HG03469 (cell line): ENCODE measurements at regions not wholly inside any gene's neighbourhood (a gene's known extent, or its start where the extent isn't known, plus 50 kb on each side); places are given as distances from the start of the nearest gene placed in this dataset.
"Not testable (repeated sequence)": the region's sequence is repeated elsewhere in the genome, so short reads cannot be mapped to it uniquely, and the experiment has no call there.

Source experiments
- ATAC-seq: cut with Tn5 transposase; IDR thresholded peaks from one replicate; pipeline ENCODE4 v1.9.1; 2021; ENCODE audit warnings: mild to moderate bottlenecking, moderate library complexity, moderate number of reproducible peaks; ENCODE audit not compliant: unreplicated experiment

DNA sequence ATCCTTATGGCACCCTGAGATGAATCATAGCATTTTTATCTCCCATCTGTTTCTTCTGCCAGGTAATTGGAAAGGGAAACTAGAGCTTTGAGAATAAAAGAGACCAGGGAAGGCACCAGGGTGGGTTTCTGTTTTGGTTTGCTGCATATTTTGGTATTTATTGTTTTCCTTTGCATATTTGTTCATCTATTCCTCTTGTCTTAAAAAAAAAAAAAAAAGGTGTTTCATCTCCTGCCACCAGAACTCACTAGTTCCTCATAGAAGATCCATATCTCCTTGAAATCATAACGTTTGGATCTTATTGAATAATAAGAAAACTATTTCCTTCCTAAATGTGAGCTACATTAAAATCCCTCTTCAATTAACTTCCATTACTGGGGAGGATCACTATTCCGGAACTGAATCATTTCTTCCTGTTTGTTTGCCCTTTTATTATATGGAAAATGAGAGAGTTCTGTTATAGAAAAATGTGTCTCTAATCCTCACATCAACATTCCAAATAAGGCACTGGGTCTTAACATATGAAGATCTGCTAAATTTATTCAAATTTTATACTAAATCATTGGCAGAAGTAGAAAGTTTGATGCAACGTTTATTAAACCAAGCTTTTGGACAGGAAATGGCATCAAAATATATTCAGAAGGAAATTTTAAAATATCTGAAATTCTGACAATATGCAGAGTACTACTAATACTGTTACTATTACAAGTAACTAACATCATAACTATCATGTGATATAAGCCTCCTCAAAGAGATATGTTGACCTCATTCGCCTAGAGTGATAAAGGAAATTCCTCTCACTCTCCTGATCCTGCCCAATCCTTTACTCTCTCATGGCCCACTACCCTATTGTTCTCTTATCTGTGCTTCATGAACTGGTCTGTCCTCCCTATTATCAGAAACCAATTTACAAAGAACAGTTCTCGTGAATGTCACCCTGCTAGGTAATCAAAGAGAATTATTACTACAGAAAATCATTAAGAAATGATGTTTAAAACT is 229.4 kb upstream of the RSPO3 start:
- ATAC-seq = no peak

DNA sequence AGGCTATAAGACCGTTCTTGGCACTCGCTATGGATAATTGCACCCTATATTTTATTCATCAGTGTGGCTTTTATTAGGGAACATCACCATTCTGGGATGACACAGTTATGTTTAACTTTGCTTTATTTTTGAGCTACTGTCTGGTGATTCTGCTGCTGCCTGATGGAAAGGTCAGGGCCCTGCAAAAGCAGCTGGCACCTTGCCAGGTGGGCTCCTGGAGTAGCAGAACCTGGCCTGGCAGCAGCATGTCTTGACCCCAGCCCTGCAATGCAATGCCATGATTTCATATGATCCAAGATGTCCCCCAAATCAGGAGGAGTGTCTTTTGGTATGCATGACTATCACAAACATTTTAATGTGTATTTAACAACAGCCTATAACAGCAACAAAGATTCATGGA is 228.4 kb upstream of the RSPO3 start:
- no peak for ATAC-seq

DNA sequence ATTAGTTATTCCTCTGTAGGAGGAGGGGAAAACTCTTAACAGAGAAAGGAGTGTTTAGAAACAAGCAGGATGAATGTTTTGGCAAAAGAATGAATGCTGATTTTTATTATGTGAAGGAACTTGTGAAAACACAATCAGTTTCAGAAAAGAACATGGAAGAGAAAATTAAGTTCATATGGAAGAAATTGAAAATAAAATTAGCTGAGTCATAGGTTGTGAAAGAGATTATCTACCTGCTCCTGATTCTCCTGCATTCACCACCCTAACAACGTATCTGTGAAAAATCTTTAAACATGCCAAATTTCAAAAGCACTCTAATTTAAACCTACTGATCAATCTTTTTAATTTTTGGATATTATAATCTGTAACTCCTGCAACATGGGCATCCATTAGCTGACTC is 227.3 kb upstream of the RSPO3 start:
- no peak for ATAC-seq

DNA sequence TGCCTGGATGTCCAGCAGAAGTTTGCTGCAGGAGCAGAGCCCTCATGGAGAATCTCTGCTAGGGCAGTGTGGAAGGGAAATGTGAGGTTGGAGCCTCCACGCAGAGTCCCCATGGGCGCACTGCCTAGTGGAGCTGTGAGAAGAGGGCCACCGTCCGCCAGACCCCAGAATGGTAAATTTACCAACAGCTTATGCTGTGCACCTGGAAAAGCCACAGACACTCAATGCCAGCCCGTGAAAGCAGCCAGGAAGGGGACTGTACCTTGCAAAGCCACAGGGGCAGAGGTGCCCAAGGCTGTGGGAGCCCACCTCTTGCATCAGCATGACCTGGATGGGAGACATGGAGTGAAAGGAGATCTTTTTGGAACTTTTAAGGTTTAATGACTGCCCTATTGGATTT is 225.6 kb upstream of the RSPO3 start:
- ATAC-seq = not testable (repeated sequence)

DNA sequence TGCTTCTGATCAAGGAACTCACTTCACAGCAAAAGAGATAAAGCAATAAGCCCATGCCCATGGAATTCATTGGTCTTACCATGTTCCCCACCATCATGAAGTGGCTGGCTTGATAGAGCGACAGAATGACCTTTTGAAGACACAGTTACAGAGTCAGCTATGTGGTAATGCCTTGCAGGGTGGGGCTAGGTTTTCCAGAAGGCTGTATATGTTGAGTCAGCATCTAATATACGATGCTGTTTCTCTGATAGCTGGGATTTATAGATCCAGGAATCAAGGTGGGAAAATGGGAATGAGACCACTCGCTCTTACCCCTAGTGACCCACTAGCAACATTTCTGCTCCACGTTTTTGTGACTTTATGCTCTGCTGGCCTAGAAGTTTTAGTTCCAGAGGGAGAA is 220.7 kb upstream of the RSPO3 start:
- ATAC-seq = no peak

DNA sequence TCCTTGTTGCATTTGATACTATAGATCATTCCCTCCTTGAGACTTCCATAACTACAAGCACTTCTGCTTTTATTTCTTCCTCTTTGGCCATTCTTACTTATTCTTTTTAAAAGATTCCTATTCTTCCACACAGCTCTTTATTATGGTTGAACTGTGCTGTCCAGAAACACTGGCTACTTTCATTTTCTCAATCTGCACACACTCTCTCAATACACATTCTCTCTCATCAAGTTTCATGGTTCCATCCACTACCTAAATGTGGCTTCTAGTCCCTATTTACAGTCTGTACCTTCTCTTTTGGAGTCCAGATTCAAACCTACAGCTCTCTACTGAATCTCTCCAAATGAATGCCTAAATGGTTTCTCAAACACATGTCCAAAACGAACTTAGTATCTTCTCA is 214.3 kb upstream of the RSPO3 start:
- no peak for ATAC-seq

DNA sequence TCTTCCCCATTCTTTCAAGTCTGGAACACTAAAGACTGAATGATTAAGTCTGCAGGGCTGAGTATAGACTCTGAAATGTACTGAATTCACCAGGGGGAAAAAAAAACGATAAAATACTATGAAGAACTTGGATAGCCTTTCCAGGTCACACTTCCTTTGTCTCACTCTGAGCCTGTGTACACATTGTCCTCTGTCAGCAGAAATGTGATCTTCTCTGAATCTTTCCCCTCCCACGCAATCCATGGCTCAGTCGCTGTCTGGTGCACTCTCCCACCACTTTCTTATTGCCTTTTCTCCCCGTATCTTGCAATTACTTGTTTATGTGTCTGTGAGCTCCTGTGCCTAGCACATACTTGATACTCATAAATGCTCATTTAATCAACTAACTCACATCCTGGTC is 212.6 kb upstream of the RSPO3 start:
- ATAC-seq = no peak

DNA sequence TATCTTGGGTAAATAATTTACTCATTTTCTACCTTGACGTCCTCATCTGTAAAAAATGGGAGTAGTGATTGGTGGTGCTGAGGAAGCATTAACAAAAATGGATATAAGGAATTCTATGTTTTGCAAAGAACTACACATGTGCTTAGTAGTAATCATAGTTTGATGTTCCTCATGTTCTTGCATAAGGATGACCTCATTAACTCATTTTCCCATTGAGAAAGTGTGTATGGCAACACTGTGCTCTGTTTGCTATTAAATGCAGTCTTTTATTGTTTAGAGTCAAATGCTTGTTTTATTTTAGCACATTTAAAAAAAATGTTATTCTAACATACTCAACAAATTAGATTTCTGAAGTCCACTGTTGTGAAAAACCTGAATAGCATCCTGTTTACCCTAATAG is 211.2 kb upstream of the RSPO3 start:
- ATAC-seq = no peak

DNA sequence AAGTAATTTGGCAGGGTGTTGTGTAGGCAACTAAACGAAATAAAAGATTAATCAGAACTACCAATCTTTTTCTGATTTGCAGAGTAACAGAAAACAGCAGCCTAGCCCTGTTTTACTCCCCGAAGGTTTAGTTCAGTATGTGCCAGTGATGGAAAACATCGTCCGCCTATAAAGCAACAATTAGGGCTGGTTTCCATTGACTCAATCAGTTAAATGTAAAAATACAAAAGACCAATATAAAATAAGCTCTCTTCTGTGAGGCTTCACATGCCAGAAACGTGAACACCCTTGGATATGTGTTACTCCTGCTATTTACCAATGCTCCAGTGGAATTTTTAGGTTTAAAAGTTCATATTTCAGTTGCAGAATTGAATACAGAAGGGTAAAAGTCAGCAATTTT is 210.5 kb upstream of the RSPO3 start:
- ATAC-seq = no peak

DNA sequence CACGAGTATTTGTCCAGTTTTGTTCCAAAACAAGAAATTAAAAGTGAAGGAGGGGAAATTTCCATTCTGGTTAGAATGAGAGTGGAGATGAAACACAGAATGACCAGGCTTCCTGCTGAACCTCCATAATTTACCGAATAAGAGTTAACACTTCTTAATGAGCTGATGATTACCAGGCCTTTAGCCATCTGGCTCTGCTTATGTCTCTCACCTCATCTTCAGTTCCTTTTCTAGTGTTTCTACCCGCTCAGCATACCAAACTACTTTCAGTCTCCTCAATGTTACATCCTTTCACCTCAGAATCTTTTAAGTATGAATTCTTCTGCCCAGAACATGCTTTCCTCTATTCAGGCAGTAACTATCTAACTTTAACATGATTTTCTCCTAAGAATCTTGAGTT is 209.0 kb upstream of the RSPO3 start:
- no peak for ATAC-seq

DNA sequence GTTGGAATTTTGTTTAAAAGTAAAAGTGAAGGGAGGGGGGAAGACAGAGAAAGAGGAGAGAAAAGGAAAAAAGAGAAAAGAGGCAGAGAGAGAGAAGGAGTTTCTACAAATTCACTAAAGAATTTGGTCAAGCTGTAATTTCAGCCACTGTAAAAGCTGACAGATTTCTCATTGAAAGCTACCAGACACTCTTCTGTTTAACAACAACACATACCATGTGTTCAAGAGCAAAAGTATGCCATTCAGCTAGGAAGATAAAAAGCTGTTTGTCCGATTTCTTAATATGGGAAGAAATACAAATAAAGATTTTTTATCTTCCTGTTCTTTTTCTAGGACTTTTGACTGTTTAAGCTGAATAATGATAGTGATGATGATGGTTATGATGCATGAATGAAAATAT is 204.8 kb upstream of the RSPO3 start:
- no peak for ATAC-seq

DNA sequence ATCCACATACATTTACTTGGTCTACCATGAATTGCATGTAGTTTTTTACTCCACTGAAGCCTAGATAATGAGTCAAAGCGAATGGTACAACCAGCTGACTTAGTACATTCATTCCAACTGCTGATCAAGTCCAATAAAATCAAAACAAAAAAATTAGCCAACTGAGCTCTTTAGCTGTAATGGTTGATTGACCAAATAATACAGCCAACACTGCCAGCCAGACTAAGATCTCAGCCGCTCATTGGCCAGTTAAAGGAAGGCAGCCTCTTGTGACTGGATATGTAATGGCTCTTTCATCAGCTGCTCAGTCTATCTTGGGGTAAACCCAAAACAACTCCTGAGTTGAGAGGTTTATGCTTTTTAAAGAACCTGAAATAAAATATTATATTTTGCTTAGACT is 204.3 kb upstream of the RSPO3 start:
- ATAC-seq = no peak

DNA sequence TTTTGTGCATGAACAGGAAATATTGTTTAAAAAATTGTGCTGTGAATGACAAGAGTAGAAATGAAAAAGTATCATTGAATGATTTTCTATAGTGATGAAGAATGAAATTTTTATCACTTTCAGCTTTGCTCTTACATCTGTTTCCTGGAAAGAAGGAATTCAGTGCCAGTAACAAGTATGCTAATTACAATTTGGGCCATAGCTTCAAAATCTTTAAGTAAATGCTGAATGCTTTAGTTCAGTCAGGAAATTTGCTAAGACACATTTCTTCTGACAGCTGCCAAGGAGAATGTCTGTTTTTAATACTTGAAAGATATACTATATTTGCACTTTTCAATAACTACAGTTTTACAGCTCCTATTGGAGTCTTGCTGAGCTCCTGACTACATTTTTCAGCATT is 203.7 kb upstream of the RSPO3 start:
- no peak for ATAC-seq

DNA sequence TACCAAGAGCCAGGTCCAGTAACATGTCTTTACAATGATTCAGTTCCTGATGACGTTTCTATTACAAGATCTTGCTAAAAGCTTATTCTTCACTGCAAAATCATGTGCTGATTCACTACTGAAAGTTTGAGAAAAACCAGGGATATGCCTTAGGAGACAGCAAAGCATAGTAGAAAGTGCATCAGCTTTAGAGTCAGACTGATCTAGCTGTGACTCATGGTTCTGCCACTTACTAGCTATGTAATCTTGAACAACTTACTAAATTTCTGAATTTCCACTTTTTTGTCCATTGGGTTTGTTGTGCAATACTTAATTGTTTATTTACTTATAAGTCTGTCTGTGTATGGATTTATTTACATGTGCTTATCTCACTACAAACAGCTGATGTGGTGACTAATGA is 198.5 kb upstream of the RSPO3 start:
- no peak for ATAC-seq

DNA sequence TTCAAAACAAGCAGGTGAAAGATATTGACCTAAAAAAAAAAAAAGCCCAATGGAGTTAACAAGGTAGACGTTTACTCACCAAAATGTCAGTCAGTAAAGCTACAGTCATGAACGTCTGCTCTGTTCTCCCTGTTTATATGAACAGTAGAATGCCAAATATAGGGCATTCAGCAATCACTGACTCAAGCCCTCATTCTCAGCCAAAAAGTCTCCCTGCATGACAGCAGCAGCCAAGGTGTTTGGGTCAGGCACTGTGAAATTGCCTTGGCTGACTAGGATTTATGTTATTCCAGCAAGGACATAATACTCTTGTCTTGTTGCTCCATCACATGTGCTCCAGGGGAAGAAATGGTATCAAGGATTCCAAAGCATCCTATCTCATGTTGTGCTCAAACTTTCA is 194.7 kb upstream of the RSPO3 start:
- ATAC-seq = no peak

DNA sequence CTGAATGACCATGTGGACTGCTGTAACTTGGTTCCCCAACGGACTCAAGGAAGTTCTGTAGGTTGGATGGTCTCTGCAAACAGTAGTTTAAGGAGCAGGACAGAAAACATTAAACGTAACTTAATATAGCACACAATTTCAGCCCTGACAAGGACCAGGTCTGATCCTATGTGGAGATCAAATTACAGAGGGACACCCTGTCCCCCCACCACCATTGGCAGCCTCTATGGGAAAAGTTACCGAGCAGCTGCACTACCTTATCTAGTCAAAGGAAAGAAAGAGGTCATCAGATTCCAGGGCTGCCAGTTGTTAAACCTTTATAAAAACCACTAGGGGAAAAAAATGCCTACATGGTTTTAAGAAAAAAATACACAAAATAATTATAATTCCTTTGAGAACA is 191.5 kb upstream of the RSPO3 start:
- no peak for ATAC-seq

DNA sequence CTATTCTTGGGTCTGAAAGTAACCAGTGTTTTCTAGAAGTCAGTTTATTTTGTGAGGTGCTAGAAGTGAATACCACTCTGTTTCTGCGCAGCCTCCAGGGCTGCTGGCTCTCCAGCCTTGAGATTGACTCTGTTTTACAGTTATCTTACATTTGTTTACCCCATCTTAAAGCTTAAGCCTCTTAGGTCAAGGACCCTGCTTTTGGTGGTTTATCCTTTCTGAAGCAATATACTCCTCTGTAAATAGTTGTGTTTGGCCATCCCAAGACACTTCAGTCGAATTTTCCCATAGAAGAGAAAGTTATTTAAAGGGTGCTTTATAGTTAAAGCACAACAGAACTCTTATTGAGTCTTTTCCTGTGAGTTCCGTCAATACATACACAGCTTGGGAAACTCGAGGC is 190.6 kb upstream of the RSPO3 start:
- ATAC-seq = no peak

DNA sequence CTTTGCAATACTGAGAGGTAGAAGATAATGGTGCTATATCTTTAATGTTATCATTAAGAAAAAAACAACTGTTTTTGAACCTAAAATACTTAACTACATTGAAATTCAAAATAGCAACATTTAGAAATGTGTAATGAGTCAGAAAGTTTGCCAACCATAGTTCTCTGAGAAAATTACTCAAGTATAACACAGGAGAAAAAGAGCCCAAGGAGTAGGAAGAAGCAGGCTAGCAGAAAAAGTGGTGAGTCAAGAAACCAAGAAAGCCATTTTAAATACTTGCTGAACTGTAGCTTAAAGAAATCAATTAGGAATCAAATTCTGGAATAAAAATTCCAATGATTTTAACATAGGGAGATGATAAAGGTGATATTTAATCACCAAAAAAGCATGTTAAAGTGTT is 181.0 kb upstream of the RSPO3 start:
- no peak for ATAC-seq

DNA sequence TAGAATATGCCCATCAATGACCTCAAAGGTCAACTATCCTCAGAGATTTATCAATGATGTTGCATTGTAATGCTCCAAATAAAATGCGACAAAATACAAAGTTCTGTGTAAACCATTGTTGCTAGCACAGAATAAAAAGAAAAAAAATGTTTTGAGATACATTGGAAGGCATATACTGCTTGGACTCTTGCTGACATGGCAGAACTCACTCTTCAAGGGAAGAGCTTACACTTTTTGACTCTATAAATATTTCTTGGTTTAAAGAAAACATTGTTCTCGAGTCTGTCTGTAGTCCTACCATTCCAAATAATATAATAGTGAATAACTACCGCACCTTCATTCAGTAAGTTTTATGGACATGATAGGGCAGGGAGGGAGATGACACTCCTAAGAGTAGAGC is 178.7 kb upstream of the RSPO3 start:
- no peak for ATAC-seq

DNA sequence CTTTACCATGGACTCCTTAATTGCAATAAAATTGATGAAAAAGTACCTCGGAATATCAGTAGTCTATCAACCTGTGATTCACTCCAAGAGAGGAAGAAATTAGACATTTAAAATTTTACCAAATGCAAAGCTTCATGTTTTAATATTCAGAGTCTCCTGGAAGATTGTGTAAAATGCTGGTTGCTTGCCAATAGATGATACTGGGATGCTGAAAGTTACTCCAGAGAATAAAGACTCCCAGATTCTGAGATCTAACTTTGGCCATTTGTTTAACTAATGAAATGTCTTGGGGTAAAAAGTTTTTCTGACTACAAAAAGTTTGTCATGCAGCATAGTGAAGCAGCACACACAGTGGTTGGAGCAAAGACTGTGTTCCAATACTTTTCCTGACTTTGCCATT is 176.7 kb upstream of the RSPO3 start:
- ATAC-seq = no peak

DNA sequence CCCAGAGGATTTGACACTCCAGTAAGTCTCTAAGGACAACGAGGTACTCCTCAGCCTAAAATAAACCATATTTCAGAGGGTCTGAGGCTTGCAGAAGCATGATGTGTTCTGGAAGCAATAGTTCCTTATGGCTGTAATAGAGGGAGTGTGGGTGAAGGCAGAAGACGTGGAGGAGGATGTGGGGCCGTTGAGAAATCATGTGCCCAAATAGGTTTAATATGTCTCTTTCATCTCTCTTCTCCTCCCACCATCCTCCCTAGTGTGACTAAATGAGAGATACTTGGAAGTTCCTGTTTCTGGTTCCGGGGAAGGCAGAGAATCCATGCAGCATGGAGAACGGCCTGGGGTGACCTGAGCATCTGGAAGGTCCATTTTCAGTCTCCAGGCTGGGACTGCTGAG is 174.0 kb upstream of the RSPO3 start:
- ATAC-seq = no peak

DNA sequence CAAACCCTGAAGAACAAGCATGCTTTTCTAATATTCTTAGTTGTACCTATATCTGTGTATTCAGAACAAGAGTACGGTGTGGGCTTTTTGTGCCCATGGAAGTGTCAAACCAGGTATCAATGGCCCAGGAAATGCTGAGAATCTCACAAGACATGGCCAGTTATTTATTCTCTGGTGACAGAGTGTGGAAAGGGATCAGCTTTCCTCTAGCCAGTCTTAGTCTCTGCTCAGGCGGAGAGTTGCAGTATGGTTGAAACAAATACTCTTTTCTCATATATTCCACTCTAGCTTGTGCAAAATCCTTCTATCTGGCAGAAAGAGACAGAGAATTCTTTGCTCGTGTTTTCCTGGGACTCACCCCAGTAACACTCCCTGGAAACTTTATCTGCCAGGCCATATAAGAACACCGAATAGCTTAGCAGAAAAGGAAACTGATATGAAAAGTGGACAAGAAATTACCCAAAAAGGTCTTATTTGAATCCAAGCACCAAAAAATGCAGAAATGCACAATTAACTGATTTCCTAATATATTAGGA is 173.3 kb upstream of the RSPO3 start:
- no peak for ATAC-seq
